ENCODE measurements at regions not wholly inside any gene's neighbourhood (a gene's known extent, or its start where the extent isn't known, plus 50 kb on each side); places are given as distances from the start of the nearest gene placed in this dataset.

DNA sequence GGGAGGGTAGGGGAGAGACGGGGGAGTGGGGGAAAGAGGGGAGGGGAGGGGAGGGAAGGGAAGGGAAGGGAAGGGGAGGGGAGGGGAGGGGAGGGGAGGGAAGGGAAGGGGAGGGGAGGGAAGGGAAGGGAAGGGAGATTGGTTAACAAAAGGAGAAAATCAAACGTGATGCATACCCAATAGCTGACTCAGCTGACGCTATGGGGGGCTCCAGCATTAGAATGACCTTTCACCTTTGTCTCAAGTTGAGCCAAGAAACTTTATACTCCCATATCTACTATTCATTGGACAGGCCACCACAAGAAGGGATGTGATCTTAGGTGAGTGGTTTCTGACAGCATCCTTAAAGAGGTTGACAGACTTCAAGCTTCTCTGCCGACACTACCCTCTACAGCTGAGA lies 432.8 kb upstream of the CDH5 start (continued):
- TF ChIP-seq, protein P1, sequence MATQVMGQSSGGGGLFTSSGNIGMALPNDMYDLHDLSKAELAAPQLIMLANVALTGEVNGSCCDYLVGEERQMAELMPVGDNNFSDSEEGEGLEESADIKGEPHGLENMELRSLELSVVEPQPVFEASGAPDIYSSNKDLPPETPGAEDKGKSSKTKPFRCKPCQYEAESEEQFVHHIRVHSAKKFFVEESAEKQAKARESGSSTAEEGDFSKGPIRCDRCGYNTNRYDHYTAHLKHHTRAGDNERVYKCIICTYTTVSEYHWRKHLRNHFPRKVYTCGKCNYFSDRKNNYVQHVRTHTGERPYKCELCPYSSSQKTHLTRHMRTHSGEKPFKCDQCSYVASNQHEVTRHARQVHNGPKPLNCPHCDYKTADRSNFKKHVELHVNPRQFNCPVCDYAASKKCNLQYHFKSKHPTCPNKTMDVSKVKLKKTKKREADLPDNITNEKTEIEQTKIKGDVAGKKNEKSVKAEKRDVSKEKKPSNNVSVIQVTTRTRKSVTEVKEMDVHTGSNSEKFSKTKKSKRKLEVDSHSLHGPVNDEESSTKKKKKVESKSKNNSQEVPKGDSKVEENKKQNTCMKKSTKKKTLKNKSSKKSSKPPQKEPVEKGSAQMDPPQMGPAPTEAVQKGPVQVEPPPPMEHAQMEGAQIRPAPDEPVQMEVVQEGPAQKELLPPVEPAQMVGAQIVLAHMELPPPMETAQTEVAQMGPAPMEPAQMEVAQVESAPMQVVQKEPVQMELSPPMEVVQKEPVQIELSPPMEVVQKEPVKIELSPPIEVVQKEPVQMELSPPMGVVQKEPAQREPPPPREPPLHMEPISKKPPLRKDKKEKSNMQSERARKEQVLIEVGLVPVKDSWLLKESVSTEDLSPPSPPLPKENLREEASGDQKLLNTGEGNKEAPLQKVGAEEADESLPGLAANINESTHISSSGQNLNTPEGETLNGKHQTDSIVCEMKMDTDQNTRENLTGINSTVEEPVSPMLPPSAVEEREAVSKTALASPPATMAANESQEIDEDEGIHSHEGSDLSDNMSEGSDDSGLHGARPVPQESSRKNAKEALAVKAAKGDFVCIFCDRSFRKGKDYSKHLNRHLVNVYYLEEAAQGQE (IDR thresholded peaks at IDR 0.05; ENCODE audit: low read depth), result no peak
- TF ChIP-seq SRF (IDR thresholded peaks at IDR 0.05; ENCODE audit: low read depth), result no peak
- no peak for TF ChIP-seq YY1 (IDR thresholded peaks at IDR 0.05; ENCODE audit: extremely low read depth, insufficient replicate concordance, low read depth, low read length)
- no peak for TF ChIP-seq JUND (IDR thresholded peaks at IDR 0.05)

GRCh38 chr16:65932350-65933072 lies 434.0 kb upstream of the CDH5 start:
- ATAC-seq (no peak), DNase-seq (ENCODE audit: low read depth, low spot score) (no peak)
- H2AFZ ChIP-seq (ENCODE audit: low read depth, low read length, poor library complexity, severe bottlenecking), result no peak overlapping the region
- no peaks in the 10 kb centered on the region for H3K36me3 ChIP-seq (ENCODE audit: control insufficient read depth in 1 of 2, insufficient read depth in 2 of 2, low read length in 2 of 2)
- no peak overlapping the region for H3K9ac ChIP-seq (ENCODE audit: low read length)
- ChIA-PET CTCF (no interaction called here), RAD21 (ENCODE audit: low non-redundant PET in 1 of 2, low total read pairs in 2 of 2, uncharacterized antibody in 2 of 2, unreplicated experiment in 2 of 2) (no interaction called here), POLR2A (no interaction called here)
- no peaks in the 10 kb centered on the region for H3K79me2 ChIP-seq (ENCODE audit: insufficient read depth, low read length)
- H4K20me1 ChIP-seq (ENCODE audit: insufficient read depth), result no peaks in the 10 kb centered on the region
- no peak overlapping the region for H3K4me3 ChIP-seq (replicated peaks in 1 of 2; ENCODE audit: low read depth in 1 of 2, low read length in 2 of 2)
- H3K4me1 ChIP-seq (ENCODE audit: control insufficient read depth in 1 of 2, insufficient read depth in 2 of 2, low read length in 2 of 2), result no peaks in the 10 kb centered on the region
- H3K9me3 ChIP-seq (ENCODE audit: control insufficient read depth in 1 of 2, insufficient read depth in 1 of 2, low read depth in 1 of 2, low read length in 2 of 2), result no peaks in the 10 kb centered on the region
- no TSS peak for BruUV-seq (replicated peaks)
- no peak overlapping the region for H3K4me2 ChIP-seq (ENCODE audit: low read length)
- no peak for TF ChIP-seq CTCF (IDR thresholded peaks at IDR 0.05 in 2 of 3, conservative IDR thresholded peaks at IDR 0.05 in 1 of 3; ENCODE audit: borderline replicate concordance in 1 of 3, insufficient read depth in 1 of 3, low read depth in 2 of 3, low read length in 2 of 3)
- no peak for TF ChIP-seq ELF1 (IDR thresholded peaks at IDR 0.05; ENCODE audit: borderline replicate concordance, low read depth)
- no peak for TF ChIP-seq SP1 (IDR thresholded peaks at IDR 0.05; ENCODE audit: low read depth)
- TF ChIP-seq POLR2AphosphoS5 (IDR thresholded peaks at IDR 0.05; ENCODE audit: low read depth, low read length), result no peak
- TF ChIP-seq ZNF274 (IDR thresholded peaks at IDR 0.05; ENCODE audit: low read depth, low read length), result no peak
- no peak for TF ChIP-seq EZH2phosphoT487 (IDR thresholded peaks at IDR 0.05; ENCODE audit: borderline replicate concordance)
- TF ChIP-seq SIN3A (IDR thresholded peaks at IDR 0.05; ENCODE audit: low read depth), result no peak
- H3K9me2 ChIP-seq (ENCODE audit: insufficient read depth), result no peaks in the 10 kb centered on the region
- 0 out of 2 replicates have a peak, but pooled peaks cover 3% of the 10 kb centered on the region for H3K27me3 ChIP-seq (ENCODE audit: insufficient read depth, low read length)
- H3K27ac ChIP-seq (ENCODE audit: low read depth, low read length), result no peak overlapping the region
- intact Hi-C loops (cut with micrococcal nuclease), result loop anchor here (10.0 kb wide), 1 partner anchor 58 kb away; no protein-coding TSS in a partner anchor
